COLO829 (cell line): ENCODE measurements at regions not wholly inside any gene's neighbourhood (a gene's known extent, or its start where the extent isn't known, plus 50 kb on each side); places are given as distances from the start of the nearest gene placed in this dataset.
A peak's percentile ranks its signal among the peaks of the same experiment; 100 is the strongest.

Experiments used
- DNase-seq: peaks from one replicate; pipeline ENCODE4 v3.0.0; 2012; ENCODE audit warnings: low spot score

GRCh38 chr1:221841983-221842335 is 100.1 kb upstream of the DUSP10 start:
- no peak for DNase-seq

- no peak for DNase-seq
Observed at GRCh38 chr1:221841251-221841982, 99.5 kb upstream of the DUSP10 start.

GRCh38 chr1:221840511-221841243 is 98.8 kb upstream of the DUSP10 start:
- no peak for DNase-seq

- peak; percentile 98 for DNase-seq
Observed at GRCh38 chr1:221839782-221840395, 98.0 kb upstream of the DUSP10 start.

GRCh38 chr1:221839321-221839720 is 97.4 kb upstream of the DUSP10 start:
- DNase-seq = no peak

GRCh38 chr1:221837896-221838295 is 96.0 kb upstream of the DUSP10 start:
- no peak for DNase-seq

- DNase-seq = no peak
Observed at GRCh38 chr1:221834698-221835513, 93.0 kb upstream of the DUSP10 start.

- DNase-seq = no peak
Observed at GRCh38 chr1:221832617-221833016, 90.7 kb upstream of the DUSP10 start.

GRCh38 chr1:221832151-221832550 is 90.3 kb upstream of the DUSP10 start:
- no peak for DNase-seq

- peak; percentile 94 for DNase-seq
Observed at GRCh38 chr1:221829327-221830015, 87.6 kb upstream of the DUSP10 start.

GRCh38 chr1:221827307-221827642 is 85.4 kb upstream of the DUSP10 start:
- DNase-seq = peak; percentile 67

GRCh38 chr1:221824909-221825308 is 83.0 kb upstream of the DUSP10 start:
- no peak for DNase-seq

- no peak for DNase-seq
Observed at GRCh38 chr1:221824025-221824424, 82.1 kb upstream of the DUSP10 start.

- no peak for DNase-seq
Observed at GRCh38 chr1:221823561-221823960, 81.7 kb upstream of the DUSP10 start.

GRCh38 chr1:221823149-221823548 is 81.3 kb upstream of the DUSP10 start:
- no peak for DNase-seq

- peak; percentile 80 for DNase-seq
Observed at GRCh38 chr1:221822591-221822990, 80.7 kb upstream of the DUSP10 start.

GRCh38 chr1:221816899-221817298 is 75.0 kb upstream of the DUSP10 start:
- DNase-seq = peak; percentile 56

GRCh38 chr1:221815660-221816059 is 73.8 kb upstream of the DUSP10 start:
- no peak for DNase-seq

GRCh38 chr1:221813887-221814286 is 72.0 kb upstream of the DUSP10 start:
- DNase-seq = no peak

GRCh38 chr1:221812905-221813597 is 71.2 kb upstream of the DUSP10 start:
- DNase-seq = no peak

- DNase-seq = no peak
Observed at GRCh38 chr1:221812088-221812752, 70.3 kb upstream of the DUSP10 start.
